ENCODE measurements at regions not wholly inside any gene's neighbourhood (a gene's known extent, or its start where the extent isn't known, plus 50 kb on each side); places are given as distances from the start of the nearest gene placed in this dataset.

GRCh38 chr1:232557096-232557495 is 72.8 kb downstream of the SIPA1L2 start:
- ChIA-PET CTCF (interaction anchor here (0.6 kb wide), 1 partner anchor 573 kb away, joined by 5 read pairs; no protein-coding TSS in a partner anchor), POLR2A (ENCODE audit: low non-redundant PET) (no interaction called here)
- BruUV-seq (replicated peaks): no TSS peak
- TF ChIP-seq, protein P1, sequence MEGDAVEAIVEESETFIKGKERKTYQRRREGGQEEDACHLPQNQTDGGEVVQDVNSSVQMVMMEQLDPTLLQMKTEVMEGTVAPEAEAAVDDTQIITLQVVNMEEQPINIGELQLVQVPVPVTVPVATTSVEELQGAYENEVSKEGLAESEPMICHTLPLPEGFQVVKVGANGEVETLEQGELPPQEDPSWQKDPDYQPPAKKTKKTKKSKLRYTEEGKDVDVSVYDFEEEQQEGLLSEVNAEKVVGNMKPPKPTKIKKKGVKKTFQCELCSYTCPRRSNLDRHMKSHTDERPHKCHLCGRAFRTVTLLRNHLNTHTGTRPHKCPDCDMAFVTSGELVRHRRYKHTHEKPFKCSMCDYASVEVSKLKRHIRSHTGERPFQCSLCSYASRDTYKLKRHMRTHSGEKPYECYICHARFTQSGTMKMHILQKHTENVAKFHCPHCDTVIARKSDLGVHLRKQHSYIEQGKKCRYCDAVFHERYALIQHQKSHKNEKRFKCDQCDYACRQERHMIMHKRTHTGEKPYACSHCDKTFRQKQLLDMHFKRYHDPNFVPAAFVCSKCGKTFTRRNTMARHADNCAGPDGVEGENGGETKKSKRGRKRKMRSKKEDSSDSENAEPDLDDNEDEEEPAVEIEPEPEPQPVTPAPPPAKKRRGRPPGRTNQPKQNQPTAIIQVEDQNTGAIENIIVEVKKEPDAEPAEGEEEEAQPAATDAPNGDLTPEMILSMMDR (conservative IDR thresholded peaks at IDR 0.05; ENCODE audit: low read depth, low read length): no peak
- TF ChIP-seq EZH2 (IDR thresholded peaks at IDR 0.05; ENCODE audit: borderline replicate concordance, low read depth, low read length, poor library complexity, severe bottlenecking): no peak
- H3K9me3 ChIP-seq (ENCODE audit: low read depth, low read length, poor library complexity, severe bottlenecking): no peaks in the 10 kb centered on the region
- H3K4me1 ChIP-seq (ENCODE audit: insufficient read depth, low read length, poor library complexity, severe bottlenecking): peaks cover 55% of the 10 kb centered on the region
- no peaks in the 10 kb centered on the region for H3K27me3 ChIP-seq (replicated peaks; ENCODE audit: insufficient read depth, low read depth, low read length, poor library complexity)
- no peaks in the 10 kb centered on the region for H3K36me3 ChIP-seq (ENCODE audit: insufficient read depth, low read length, poor library complexity, severe bottlenecking)
- no peak for DNase-seq (ENCODE audit: low spot score)
- H3K4me3 ChIP-seq (ENCODE audit: low read depth, low read length, poor library complexity, severe bottlenecking): no peak overlapping the region
- no peak overlapping the region for H3K27ac ChIP-seq (ENCODE audit: low read depth, low read length, poor library complexity, severe bottlenecking)
- intact Hi-C loops (cut with micrococcal nuclease; ENCODE audit: unreplicated experiment): loop anchor here (5.0 kb wide), 1 partner anchor 60 kb away; no protein-coding TSS in a partner anchor

GRCh38 chr1:232556351-232556750 is 73.6 kb downstream of the SIPA1L2 start:
- intact Hi-C loops (cut with micrococcal nuclease; ENCODE audit: unreplicated experiment): loop anchor here (5.0 kb wide), 1 partner anchor 61 kb away; no protein-coding TSS in a partner anchor
- H3K9me3 ChIP-seq (ENCODE audit: low read depth, low read length, poor library complexity, severe bottlenecking): no peaks in the 10 kb centered on the region

GRCh38 chr1:232555494-232556210 is 74.3 kb downstream of the SIPA1L2 start:
- ChIA-PET POLR2A (ENCODE audit: low non-redundant PET) (no interaction called here), CTCF (no interaction called here)
- Histone ChIP-seq H3K9me3 (ENCODE audit: low read depth, low read length, poor library complexity, severe bottlenecking) (no peaks in the 10 kb centered on the region), H3K4me1 (ENCODE audit: insufficient read depth, low read length, poor library complexity, severe bottlenecking) (peaks cover 41% of the 10 kb centered on the region), H3K27me3 (replicated peaks; ENCODE audit: insufficient read depth, low read depth, low read length, poor library complexity) (no peaks in the 10 kb centered on the region), H3K36me3 (ENCODE audit: insufficient read depth, low read length, poor library complexity, severe bottlenecking) (no peaks in the 10 kb centered on the region), H3K4me3 (ENCODE audit: low read depth, low read length, poor library complexity, severe bottlenecking) (no peak overlapping the region), H3K27ac (ENCODE audit: low read depth, low read length, poor library complexity, severe bottlenecking) (no peak overlapping the region)
- no TSS peak for BruUV-seq (replicated peaks)
- DNase-seq (ENCODE audit: low spot score): no peak
- intact Hi-C loops (cut with micrococcal nuclease; ENCODE audit: unreplicated experiment): loop anchor here (5.0 kb wide), 1 partner anchor 62 kb away; no protein-coding TSS in a partner anchor
- TF ChIP-seq EZH2 (IDR thresholded peaks at IDR 0.05; ENCODE audit: borderline replicate concordance, low read depth, low read length, poor library complexity, severe bottlenecking): no peak
- TF ChIP-seq, protein P1 (conservative IDR thresholded peaks at IDR 0.05; ENCODE audit: low read depth, low read length): no peak

More at GRCh38 chr1:232556351-232556750, 73.6 kb downstream of the SIPA1L2 start:
- POLR2A ChIA-PET (ENCODE audit: low non-redundant PET): no interaction called here
- no peaks in the 10 kb centered on the region for H3K36me3 ChIP-seq (ENCODE audit: insufficient read depth, low read length, poor library complexity, severe bottlenecking)
- BruUV-seq (replicated peaks): no TSS peak
- TF ChIP-seq, protein P1 (conservative IDR thresholded peaks at IDR 0.05; ENCODE audit: low read depth, low read length): no peak
- TF ChIP-seq EZH2 (IDR thresholded peaks at IDR 0.05; ENCODE audit: borderline replicate concordance, low read depth, low read length, poor library complexity, severe bottlenecking): no peak
- no peak overlapping the region for H3K4me3 ChIP-seq (ENCODE audit: low read depth, low read length, poor library complexity, severe bottlenecking)
- CTCF ChIA-PET: no interaction called here
- no peak overlapping the region for H3K27ac ChIP-seq (ENCODE audit: low read depth, low read length, poor library complexity, severe bottlenecking)
- peaks cover 48% of the 10 kb centered on the region for H3K4me1 ChIP-seq (ENCODE audit: insufficient read depth, low read length, poor library complexity, severe bottlenecking)
- H3K27me3 ChIP-seq (replicated peaks; ENCODE audit: insufficient read depth, low read depth, low read length, poor library complexity): no peaks in the 10 kb centered on the region
- no peak for DNase-seq (ENCODE audit: low spot score)
